ENCODE measurements at regions not wholly inside any gene's neighbourhood (a gene's known extent, or its start where the extent isn't known, plus 50 kb on each side); places are given as distances from the start of the nearest gene placed in this dataset.
"Not testable (repeated sequence)": the region's sequence is repeated elsewhere in the genome, so short reads cannot be mapped to it uniquely, and the experiment has no call there.

GRCh38 chr1:43108080-43108479 is 64.0 kb downstream of the EBNA1BP2 start:
- ATAC-seq, result no peak

DNA sequence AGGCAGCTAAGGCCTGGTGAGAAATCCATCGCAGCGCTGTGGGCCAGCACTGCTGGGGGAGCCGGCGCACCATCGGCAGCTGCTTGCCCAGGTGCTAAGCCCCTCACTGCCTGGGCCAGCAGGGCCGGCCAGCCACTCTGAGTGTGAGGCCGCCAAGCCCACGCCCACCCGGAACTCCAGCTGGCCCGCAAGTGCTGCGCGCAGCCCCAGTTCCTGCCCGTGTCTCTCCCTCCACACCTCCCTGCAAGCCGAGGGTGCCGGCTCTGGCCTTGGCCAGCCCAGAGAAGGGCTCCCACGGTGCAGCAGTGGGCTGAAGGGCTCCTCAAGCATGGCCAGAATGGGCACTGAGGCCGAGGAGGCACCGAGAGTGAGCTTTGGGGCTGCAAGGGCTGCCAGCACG is 64.4 kb downstream of the EBNA1BP2 start:
- no peak for ATAC-seq

- no peak for ATAC-seq
Measured at GRCh38 chr1:43104027-43104763, 67.9 kb downstream of the EBNA1BP2 start.

DNA sequence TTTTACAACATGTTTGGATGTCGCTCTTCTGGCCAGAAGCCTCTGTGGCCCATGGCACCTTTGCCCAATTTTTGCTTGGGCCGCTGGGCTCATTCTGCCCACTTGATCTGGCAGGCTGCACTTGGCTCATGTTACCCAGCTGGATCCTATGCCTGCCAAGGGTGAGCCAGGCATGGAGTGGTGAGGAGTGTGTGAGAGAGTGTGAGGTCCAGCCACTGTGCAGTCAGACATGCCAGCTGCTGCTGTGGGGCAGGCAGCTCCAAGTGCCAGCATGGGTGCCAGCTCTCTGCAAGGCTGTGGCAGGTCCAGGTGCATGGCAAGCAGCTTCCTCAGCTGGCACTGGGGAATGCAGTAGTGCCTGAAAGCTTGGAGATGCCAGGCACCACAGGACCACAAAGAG is 71.0 kb downstream of the EBNA1BP2 start:
- ATAC-seq, result no peak

DNA sequence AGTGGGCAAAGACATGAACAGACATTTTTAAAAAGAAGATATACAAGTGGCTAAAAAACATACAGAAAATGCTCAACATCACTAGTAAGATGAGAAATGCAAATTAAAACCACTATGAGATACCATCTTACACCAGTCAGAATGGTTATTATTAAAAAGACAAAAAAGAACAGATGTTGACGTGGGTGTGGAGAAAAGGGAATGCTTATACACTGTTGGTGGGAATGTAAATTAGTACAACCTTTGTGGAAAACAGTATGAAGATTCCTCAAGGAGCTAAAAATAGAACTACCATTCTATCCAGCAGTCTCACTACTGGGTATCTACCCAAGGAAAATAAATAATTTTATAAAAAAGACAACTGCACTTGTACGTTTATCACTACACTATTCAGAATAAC is 73.9 kb downstream of the EBNA1BP2 start:
- ATAC-seq, result no peak

DNA sequence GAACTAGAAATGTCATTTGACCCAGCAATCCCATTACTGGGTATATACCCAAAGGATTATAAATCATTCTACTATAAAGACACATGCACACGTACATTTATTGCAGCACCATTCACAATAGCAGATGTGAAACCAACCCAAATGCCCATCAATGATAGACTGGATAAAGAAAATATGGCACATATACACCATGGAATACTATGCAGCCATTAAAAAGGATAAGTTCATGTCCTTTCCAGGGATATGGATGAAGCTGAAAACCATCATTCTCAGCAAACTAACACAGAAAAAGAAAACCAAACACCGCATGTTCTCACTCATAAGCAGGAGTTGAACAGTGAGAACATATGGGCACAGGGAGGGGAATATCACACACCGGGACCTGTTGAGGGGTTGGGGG is 75.6 kb downstream of the EBNA1BP2 start:
- ATAC-seq, result not testable (repeated sequence)

- not testable (repeated sequence) for ATAC-seq
Measured at GRCh38 chr1:43090812-43091211, 81.3 kb downstream of the EBNA1BP2 start.

DNA sequence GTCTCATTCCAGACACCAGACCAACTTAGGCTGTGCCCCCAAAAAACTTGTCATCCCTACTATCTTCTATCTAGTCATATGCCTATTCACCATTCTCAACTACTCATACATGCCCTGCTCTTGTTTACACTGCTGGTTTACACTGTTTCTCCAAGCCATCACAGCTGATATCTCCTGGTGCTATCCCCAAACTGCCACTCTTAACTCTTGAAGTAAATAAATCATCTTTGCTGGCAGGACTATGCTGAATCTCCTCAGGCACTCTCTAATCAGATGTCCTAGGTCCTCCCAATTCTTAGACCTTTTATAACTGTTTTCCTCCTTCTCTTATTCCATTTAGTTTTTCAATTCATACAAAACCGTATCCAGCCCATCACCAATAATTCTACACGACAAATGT is 81.9 kb downstream of the EBNA1BP2 start:
- ATAC-seq, result not testable (repeated sequence)

- ATAC-seq, result no peak
Measured at GRCh38 chr1:43083375-43083891, 88.7 kb downstream of the EBNA1BP2 start.

DNA sequence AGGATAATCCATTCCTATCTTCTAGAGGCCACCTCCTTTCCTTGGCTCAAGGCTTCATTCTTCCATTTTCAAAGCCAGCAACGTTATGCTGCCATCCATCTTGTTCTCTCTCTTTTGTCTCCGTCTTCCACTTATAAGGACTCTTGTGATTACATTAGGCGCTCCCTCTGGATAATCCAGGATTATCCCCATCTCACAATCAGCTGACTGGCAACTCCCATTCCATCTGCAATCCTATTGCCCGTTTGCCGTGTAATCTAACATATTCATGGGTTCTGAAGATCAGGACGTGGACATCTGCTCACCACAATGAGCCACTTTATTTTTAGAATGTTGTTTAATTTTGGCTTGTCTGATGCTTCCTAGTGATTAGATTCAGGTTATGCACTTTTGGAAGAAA is 89.3 kb downstream of the EBNA1BP2 start:
- no peak for ATAC-seq

DNA sequence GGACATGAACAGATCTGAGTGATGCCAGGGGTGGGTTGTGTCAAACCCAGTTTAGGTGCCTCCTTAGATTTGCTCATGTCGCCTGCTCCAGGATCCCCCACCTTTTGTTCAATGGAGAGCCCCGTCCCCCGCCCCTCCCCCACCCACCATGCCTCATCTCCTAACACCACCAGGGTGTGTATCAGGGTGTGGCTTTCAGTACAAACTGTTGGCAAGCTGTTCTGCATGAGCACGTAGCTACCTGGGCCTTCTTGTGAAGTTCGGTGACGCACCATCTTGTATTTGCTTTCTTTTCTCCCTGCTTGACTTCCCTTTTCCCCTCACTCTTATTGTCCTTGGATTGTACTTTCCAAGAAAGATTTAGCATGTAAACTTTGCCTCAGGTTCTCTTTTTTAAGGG is 94.8 kb downstream of the EBNA1BP2 start:
- peak; percentile 93 for ATAC-seq

- ATAC-seq, result no peak
Measured at GRCh38 chr1:43074709-43075108, 97.4 kb downstream of the EBNA1BP2 start.

DNA sequence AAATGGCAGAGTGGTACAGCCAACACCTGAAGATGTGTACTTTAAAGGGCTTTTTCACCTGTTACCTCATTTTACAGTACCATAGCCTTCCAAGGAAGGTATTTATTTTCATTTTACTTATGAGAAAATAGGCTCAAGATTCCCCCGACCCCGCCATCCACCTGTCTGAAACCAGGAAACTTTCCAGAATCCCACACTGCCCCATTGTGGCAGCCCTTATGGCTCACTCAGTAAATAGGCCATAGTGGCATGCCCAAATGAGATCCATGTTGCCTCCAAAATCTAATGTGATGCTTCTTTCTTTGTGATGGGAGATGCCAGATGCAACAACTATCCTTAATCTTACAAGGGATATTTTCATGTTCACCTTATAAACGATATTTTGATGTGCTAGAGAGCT is 97.8 kb downstream of the EBNA1BP2 start:
- no peak for ATAC-seq

DNA sequence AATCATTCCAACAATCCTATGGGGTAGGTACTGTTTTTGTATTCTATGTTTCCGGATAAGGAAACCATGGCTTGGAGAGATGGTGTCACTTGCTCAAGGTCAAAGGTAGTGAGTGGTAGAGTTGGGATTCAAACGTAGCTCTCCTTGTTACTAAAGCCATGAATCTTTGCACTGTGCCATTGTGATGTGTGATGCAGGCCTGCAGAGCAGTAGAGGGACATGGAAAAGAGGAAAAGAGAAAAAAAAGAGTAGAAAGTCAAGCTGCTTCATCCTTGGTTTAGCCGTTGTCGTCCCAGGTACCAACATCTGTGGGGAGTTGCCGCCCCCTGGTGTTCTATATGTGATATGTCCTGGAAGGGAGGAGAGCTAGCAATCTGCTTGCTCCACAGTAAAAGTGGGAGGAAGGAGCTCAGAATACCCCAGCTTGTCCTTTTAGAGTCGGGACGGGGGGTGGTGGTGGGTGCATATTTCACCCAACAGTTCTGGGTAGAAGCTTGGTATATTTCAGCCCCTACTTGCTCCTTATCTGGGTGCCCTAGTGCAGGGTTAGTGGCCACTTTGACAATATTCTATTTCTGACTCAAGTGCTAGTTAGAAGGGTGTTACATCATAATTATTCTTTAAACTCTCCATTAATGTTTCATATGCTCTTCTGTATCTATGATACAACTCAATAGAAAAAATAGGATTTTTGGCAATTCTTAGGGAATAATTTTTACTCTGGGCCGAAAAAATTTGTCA is 98.4 kb downstream of the EBNA1BP2 start:
- peak; percentile 71 for ATAC-seq

GRCh38 chr1:43072314-43072713 is 99.8 kb downstream of the EBNA1BP2 start:
- ATAC-seq, result no peak

DNA sequence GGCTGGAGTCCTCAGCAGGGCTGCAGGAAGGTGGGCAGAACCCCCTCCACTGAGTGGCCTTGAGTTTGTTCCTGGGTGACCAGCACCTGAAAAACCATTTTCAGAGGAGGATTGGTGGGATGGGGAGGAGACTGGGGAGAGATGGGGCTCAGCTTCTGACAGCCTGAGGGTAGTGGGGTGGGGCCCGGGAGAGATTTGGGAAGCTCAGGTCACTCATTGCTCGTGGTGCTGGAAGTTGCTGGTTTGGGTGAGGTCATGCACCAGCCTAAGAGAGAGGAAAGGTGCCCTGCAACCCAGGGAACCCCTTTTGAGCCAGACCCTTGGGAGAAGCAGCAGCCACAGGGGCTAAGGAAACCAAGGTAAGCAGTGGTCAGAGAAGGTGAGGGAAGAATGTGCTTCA is 100.8 kb downstream of the EBNA1BP2 start:
- no peak for ATAC-seq

- no peak for ATAC-seq
Measured at GRCh38 chr1:43069461-43070050, 102.5 kb downstream of the EBNA1BP2 start.

- ATAC-seq, result no peak
Measured at GRCh38 chr1:43068911-43069310, 103.2 kb downstream of the EBNA1BP2 start.

DNA sequence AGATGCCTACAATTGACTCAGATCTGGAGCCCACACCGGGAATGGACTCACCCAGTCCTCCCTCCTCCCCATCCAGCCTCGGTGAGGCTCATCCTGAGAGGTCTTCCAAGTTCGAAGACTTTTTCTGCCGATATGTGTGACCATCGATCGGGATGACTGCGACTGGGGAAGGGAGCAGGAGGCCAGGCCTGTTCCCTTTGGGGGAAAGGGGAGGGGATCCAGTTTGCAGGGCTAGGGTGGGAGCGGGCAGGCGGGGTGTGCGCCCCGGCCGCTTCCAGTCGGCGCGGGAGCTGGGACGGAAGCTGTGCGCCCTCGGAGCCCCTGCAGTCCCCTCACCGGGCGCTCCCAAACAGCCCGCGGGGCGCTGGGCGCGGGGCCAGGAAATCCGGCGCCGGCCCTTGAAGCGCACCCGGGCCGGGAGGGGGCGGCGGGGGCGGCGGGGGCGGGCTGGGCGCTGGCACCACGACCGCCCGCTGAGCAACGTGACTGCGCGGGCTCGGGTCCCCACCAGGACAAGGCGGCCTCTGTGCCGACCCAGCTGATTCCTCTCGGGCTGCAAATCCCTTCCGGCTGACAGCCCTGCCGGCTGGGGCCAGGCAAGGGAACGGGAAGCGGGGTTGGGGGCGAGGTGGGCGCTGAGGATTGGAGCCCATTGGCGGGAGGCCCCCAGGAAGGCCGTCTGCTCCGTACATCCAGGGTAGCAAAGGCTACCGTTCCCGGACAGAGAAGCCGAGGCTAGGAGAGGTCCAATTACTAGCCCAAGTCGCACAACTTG is 103.9 kb downstream of the EBNA1BP2 start:
- ATAC-seq, result no peak

- no peak for ATAC-seq
Measured at GRCh38 chr1:43067233-43067745, 104.8 kb downstream of the EBNA1BP2 start.

DNA sequence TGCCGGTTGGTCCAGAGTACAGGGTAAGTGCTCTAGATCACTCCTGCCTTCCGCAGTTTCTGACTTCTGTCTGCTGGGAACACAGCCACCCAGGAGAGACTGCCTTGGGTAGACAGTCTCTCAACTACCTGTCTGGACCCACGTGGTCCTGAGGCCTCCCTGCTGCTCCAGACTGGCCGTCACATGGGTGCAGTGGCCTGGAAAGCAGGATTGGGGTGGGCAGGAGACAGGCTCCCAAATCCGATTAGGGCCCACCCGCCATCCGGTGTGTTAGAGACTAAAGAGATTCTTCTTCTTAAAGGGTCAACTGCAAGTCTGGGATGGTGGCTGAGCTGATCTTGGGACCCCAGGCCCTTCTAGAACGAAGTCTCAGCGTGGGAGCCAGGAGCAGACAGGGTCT is 105.5 kb downstream of the EBNA1BP2 start:
- no peak for ATAC-seq

- ATAC-seq, result peak; percentile 26
Measured at GRCh38 chr1:43065616-43066399, 106.3 kb downstream of the EBNA1BP2 start.

Data from esophagus mucosa (tissue), 1 donor.